ENCODE measurements at regions not wholly inside any gene's neighbourhood (a gene's known extent, or its start where the extent isn't known, plus 50 kb on each side); places are given as distances from the start of the nearest gene placed in this dataset.

- no peaks in the 10 kb centered on the region for H3K27me3 ChIP-seq (replicated peaks in 1 of 4; ENCODE audit: control insufficient read depth in 3 of 4, extremely low read depth in 1 of 4, insufficient read depth in 3 of 4, low read length in 3 of 4)
- no peaks in the 10 kb centered on the region for H4K20me1 ChIP-seq (replicated peaks in 1 of 2; ENCODE audit: control insufficient read depth in 1 of 2, insufficient read depth in 2 of 2, low read length in 2 of 2)
- H3K23me2 ChIP-seq (ENCODE audit: low read depth, low read length), result no peaks in the 10 kb centered on the region
- no peak overlapping the region for H3K4me3 ChIP-seq (ENCODE audit: extremely low read depth in 1 of 4, insufficient read depth in 2 of 4, low read depth in 3 of 4, low read length in 4 of 4)
- no peak overlapping the region; the same call in 1 of the 2 replicates for H2AK5ac ChIP-seq (ENCODE audit: low read depth, low read length)
- H3K4me2 ChIP-seq (ENCODE audit: insufficient read depth in 1 of 2, low read depth in 2 of 2, low read length in 2 of 2), result no peak overlapping the region
- H2BK12ac ChIP-seq (ENCODE audit: low read depth, low read length), result no peak overlapping the region
- no peak overlapping the region for H4K91ac ChIP-seq (replicated peaks; ENCODE audit: insufficient read length, low read length)
- H2AFZ ChIP-seq (ENCODE audit: low read length), result no peak overlapping the region
- H2BK20ac ChIP-seq (ENCODE audit: low read length), result no peak overlapping the region
- CTCF ChIA-PET (ENCODE audit: partially characterized antibody), result interaction anchor here (1.3 to 1.9 kb wide), 3 partner anchors 10 to 155 kb away, joined by 3 to 6 read pairs (median 4); no protein-coding TSS in a partner anchor
- no peak overlapping the region for H4K8ac ChIP-seq (ENCODE audit: extremely low read depth, insufficient read depth, low read length)
- DNase-seq (ENCODE audit: low read depth in 1 of 2, low spot score in 2 of 2) (no peak), FAIRE-seq (no peak)
- peaks cover 0 to 3% of the 10 kb centered on the region in 2 experiments; a peak in 1 of 4 replicates for H3K9me3 ChIP-seq (ENCODE audit: insufficient read depth in 2 of 2, low read depth in 1 of 2, low read length in 1 of 2)
- H3K23ac ChIP-seq (ENCODE audit: insufficient read length), result no peak overlapping the region
- H2BK5ac ChIP-seq (ENCODE audit: low read depth, low read length), result no peak overlapping the region; the same call in 1 of the 2 replicates
- no peaks in the 10 kb centered on the region for H3K36me3 ChIP-seq (ENCODE audit: control insufficient read depth in 2 of 4, insufficient read depth in 4 of 4, low read length in 3 of 4)
- no peaks in the 10 kb centered on the region for H3K79me1 ChIP-seq (ENCODE audit: low read depth, low read length)
- 94% methylated on average over 2 of the region's 2 CpGs; no CpG with 5 or more reads in 1 of the 2 experiments for WGBS, 2 experiments (ENCODE audit: extremely low coverage in 1 of 2, insufficient coverage in 1 of 2, insufficient read length in 1 of 2, insufficient replicate concordance in 2 of 2, low coverage in 1 of 2, low lambda C conversion rate in 2 of 2, missing lambda C conversion rate in 1 of 2)
- H3K9ac ChIP-seq (replicated peaks in 1 of 4; ENCODE audit: extremely low read depth in 1 of 4, low read depth in 3 of 4, low read length in 3 of 4), result no peak overlapping the region
- POLR2A ChIA-PET (ENCODE audit: partially characterized antibody), result no interaction called here
- H3K27ac ChIP-seq (ENCODE audit: low read depth, low read length), result no peak overlapping the region
- no peak overlapping the region for H2BK15ac ChIP-seq (ENCODE audit: low read length)
- no peaks in the 10 kb centered on the region for H3K79me2 ChIP-seq (ENCODE audit: control insufficient read depth in 1 of 2, insufficient read depth in 2 of 2, low read length in 2 of 2)
- no peak overlapping the region for H2BK120ac ChIP-seq (replicated peaks; ENCODE audit: low read depth, low read length)
- H4K5ac ChIP-seq (ENCODE audit: insufficient read length, low read depth, low read length), result no peak overlapping the region
- no peak overlapping the region for H3K18ac ChIP-seq (ENCODE audit: extremely low read depth, low read length)
- H3K4ac ChIP-seq (replicated peaks; ENCODE audit: insufficient read length, low read depth, low read length), result no peak overlapping the region
- H3K14ac ChIP-seq (ENCODE audit: insufficient read length), result no peak overlapping the region
- TF ChIP-seq YY1 (IDR thresholded peaks at IDR 0.05; ENCODE audit: low read depth, low read length), result no peak
- no peak overlapping the region for H3K56ac ChIP-seq (replicated peaks; ENCODE audit: insufficient read length, low read depth, low read length)
- H3K4me1 ChIP-seq (replicated peaks in 1 of 4; ENCODE audit: control insufficient read depth in 3 of 4, insufficient read depth in 4 of 4, low read length in 3 of 4), result peaks cover 2 to 9% (median 6%) of the 10 kb centered on the region in 4 experiments; a peak in 5 of 7 replicates
Measured at GRCh38 chr5:10106285-10106684, 143.4 kb downstream of the ATPSCKMT start.
